Lung (tissue), 11 donors: ENCODE measurements at regions not wholly inside any gene's neighbourhood (a gene's known extent, or its start where the extent isn't known, plus 50 kb on each side); places are given as distances from the start of the nearest gene placed in this dataset.

ENCODE experiments used
- ATAC-seq: fragments of 200-7000 bp; cut with Tn5 transposase; one replicate; pipeline ENCODE4 v1.9.1; 2020; ENCODE audit warnings: moderate number of reproducible peaks; ENCODE audit not compliant: insufficient read depth, low FRiP score
- DNase-seq, 3 donors: peaks; one replicate each; pipeline ENCODE4 v3.0.0-alpha.2; 2013 to 2017
- H3K27ac ChIP-seq, 2 donors: one replicate each; pipeline ENCODE4 v1.5.1; 2013; ENCODE audit warnings: mild to moderate bottlenecking in 2 of 2, moderate library complexity in 2 of 2, control low read depth in 1 of 2, inconsistent platforms in 1 of 2, low read depth in 1 of 2, low read length in 1 of 2
- H3K27me3 ChIP-seq, 3 donors: one replicate each; pipeline ENCODE4 v1.5.1; 2013; ENCODE audit warnings: low read length in 2 of 3; ENCODE audit not compliant: control insufficient read depth in 3 of 3, insufficient read depth in 3 of 3
- H3K36me3 ChIP-seq, 4 donors: one replicate each; pipeline ENCODE4 v1.5.1; 2013; ENCODE audit warnings: low read length in 4 of 4, mild to moderate bottlenecking in 1 of 4, moderate library complexity in 1 of 4; ENCODE audit not compliant: control insufficient read depth in 4 of 4, insufficient read depth in 4 of 4
- H3K4me1 ChIP-seq, 5 donors: one replicate each; pipeline ENCODE4 v1.5.1; 2013; ENCODE audit warnings: low read length in 5 of 5, mild to moderate bottlenecking in 2 of 5, moderate library complexity in 1 of 5; ENCODE audit not compliant: control insufficient read depth in 5 of 5, insufficient read depth in 5 of 5
- H3K4me3 ChIP-seq: one replicate; pipeline ENCODE4 v1.5.1; 2013; ENCODE audit warnings: mild to moderate bottlenecking, control low read depth, moderate library complexity
- H3K9ac ChIP-seq, 2 donors: one replicate each; pipeline ENCODE4 v1.5.1; 2013; ENCODE audit warnings: low read length in 2 of 2, control low read depth in 1 of 2; ENCODE audit not compliant: insufficient read depth in 1 of 2
- H3K9me3 ChIP-seq, 4 donors: one replicate each; pipeline ENCODE4 v1.5.1; 2013; ENCODE audit warnings: low read length in 3 of 4, mild to moderate bottlenecking in 1 of 4, moderate library complexity in 1 of 4; ENCODE audit not compliant: control insufficient read depth in 4 of 4, insufficient read depth in 3 of 4
- WGBS, 2 donors: extraction: QIAGEN DNeasy Blood & Tissue Kit; methylation state at CpG; one replicate each; pipeline ENCODE4 v1.1.7; 2013; 5-methylcytosine and 5-hydroxymethylcytosine counted together
- TF ChIP-seq, protein P1 (sequence below): IDR thresholded peaks from 2 replicates; pipeline ENCODE4 v1.5.1; 2012; ENCODE audit warnings: mild to moderate bottlenecking; ENCODE audit errors: control extremely low read depth, extremely low read depth
- donor health status: control.
- donor health status: control.
- donor health status: Bipolar disorder and iron deficiency.
- donor health status: healthy.
- donor health status: DM: yes; HTN: yes; CAD: no.

DNA sequence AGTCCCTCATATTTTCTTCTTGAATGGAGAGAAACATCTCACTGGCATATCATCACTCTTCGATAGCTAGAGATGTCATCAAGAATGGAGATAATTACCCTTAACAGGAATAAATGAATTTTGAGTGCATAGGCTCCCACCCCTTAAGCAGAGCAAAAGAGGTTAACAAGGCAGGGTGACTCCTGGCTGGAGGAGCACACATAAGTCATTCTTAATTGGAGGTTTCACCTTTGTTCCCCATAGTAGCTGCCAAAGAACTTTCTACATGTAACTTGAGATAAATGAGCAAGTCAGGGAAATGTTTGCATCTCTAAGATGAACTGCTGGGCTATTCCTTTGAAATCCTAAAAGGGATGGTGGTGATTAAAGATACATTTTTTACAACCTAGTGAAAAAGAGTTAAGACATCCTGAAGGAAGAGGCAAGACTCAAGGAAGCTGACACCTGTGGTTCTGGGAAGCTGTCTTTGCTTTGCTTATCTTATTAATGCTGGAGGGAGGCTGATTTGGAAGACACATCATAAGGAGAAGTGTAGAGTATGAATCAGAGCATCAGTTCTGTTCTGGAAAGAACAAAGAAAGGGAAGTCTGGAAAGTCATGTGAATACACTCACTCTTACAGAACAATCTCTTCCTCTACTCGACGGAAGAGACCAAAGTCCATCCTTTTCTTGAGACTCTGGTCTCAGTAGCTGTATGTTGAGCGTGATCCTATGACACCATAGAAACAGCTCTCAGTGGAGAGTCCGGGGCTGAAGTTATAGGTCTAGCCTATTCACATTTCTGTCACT, 326.3 kb downstream of the OSTF1 start:
- Histone ChIP-seq H3K36me3 (no peaks in the 10 kb centered on the region), H3K4me1 (peaks cover 0 to 1% (median 0%) of the 10 kb centered on the region in 5 donors), H3K9me3 (peaks cover 0 to 2% (median 0%) of the 10 kb centered on the region in 4 donors), H3K9ac (no peak overlapping the region), H3K27me3 (no peaks in the 10 kb centered on the region), H3K4me3 (no peak overlapping the region), H3K27ac (no peak overlapping the region)
- TF ChIP-seq, protein P1, sequence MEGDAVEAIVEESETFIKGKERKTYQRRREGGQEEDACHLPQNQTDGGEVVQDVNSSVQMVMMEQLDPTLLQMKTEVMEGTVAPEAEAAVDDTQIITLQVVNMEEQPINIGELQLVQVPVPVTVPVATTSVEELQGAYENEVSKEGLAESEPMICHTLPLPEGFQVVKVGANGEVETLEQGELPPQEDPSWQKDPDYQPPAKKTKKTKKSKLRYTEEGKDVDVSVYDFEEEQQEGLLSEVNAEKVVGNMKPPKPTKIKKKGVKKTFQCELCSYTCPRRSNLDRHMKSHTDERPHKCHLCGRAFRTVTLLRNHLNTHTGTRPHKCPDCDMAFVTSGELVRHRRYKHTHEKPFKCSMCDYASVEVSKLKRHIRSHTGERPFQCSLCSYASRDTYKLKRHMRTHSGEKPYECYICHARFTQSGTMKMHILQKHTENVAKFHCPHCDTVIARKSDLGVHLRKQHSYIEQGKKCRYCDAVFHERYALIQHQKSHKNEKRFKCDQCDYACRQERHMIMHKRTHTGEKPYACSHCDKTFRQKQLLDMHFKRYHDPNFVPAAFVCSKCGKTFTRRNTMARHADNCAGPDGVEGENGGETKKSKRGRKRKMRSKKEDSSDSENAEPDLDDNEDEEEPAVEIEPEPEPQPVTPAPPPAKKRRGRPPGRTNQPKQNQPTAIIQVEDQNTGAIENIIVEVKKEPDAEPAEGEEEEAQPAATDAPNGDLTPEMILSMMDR, result no peak
- no peak for ATAC-seq
- WGBS, 2 donors, result 65 to 77% methylated on average over 5 of the region's 5 CpGs
- DNase-seq, result peak in 1 of 3 donors; percentile 3

DNA sequence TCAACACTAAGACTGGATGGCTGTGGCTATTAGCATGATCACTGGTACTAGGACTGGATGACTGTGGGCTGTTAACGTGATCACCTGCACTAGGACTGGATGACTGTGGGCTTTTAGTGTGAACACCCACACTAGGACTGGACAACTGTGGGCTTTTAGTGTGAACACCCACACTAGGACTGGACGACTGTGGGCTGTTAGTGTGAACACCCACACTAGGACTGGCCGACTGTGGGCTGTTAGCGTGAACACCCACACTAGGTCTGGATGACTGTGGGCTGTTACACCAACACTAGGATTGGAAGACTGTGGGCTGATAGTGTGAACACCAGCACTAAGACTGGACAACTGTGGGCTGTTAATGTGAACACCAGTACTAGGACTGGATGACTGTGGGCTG, 329.2 kb downstream of the OSTF1 start:
- TF ChIP-seq, protein P1, result no peak
- H3K4me3 ChIP-seq, result no peak overlapping the region
- no peak overlapping the region for H3K27ac ChIP-seq
- H3K4me1 ChIP-seq, result peaks cover 0 to 1% (median 0%) of the 10 kb centered on the region in 5 donors
- H3K9ac ChIP-seq, result no peak overlapping the region
- no peaks in the 10 kb centered on the region for H3K36me3 ChIP-seq
- ATAC-seq (no peak), DNase-seq (no peak)
- no peaks in the 10 kb centered on the region for H3K27me3 ChIP-seq
- H3K9me3 ChIP-seq, result peaks cover 0 to 2% (median 0%) of the 10 kb centered on the region in 4 donors
- 91 to 94% methylated on average over 4 of the region's 4 CpGs for WGBS, 2 donors

DNA sequence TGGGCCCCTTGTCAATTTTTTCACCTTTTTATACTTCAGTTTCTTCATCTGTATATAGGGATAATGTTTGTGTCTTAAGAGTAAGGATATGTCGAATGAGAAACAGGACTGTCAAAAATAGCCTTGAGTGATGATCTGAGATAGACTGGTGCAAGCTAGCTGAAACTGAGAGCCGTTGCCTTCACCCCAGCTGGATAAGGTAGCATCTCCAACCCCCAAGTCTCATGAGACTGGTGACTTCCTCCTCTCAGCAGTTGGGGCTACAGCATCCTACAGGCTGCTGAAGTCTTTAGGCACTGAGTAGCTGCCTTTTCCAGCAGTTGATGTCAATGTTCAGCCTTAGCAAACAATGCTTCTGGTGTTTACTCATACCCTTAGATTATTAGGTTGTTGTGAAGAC, 330.2 kb downstream of the OSTF1 start:
- no peaks in the 10 kb centered on the region for H3K27me3 ChIP-seq
- H3K4me1 ChIP-seq, result peaks cover 0 to 1% (median 0%) of the 10 kb centered on the region in 5 donors
- H3K27ac ChIP-seq, result no peak overlapping the region
- TF ChIP-seq, protein P1, result no peak
- no peaks in the 10 kb centered on the region for H3K36me3 ChIP-seq
- DNase-seq (no peak), ATAC-seq (no peak)
- H3K9me3 ChIP-seq, result peaks cover 0 to 2% (median 0%) of the 10 kb centered on the region in 4 donors
- H3K9ac ChIP-seq, result no peak overlapping the region
- H3K4me3 ChIP-seq, result no peak overlapping the region
- 70 to 95% methylated on average over 2 of the region's 2 CpGs for whole genome bisulfite sequencing, 2 donors
